ENCODE measurements at regions not wholly inside any gene's neighbourhood (a gene's known extent, or its start where the extent isn't known, plus 50 kb on each side); places are given as distances from the start of the nearest gene placed in this dataset.
A peak's percentile ranks its signal among the peaks of the same experiment; 100 is the strongest.

- H3K9me3 ChIP-seq: no peaks in the 10 kb centered on the region
- H3K4me3 ChIP-seq: no peak overlapping the region
- intact Hi-C loops (cut with DNase I): no loop called here
- no peak for DNase-seq
- H3K36me3 ChIP-seq: no peaks in the 10 kb centered on the region
- H3K4me1 ChIP-seq: peaks cover 0 to 9% (median 4%) of the 10 kb centered on the region in 4 donors
- TF ChIP-seq EP300 (IDR thresholded peaks at IDR 0.05) (no peak), POLR2A (IDR thresholded peaks at IDR 0.05) (no peak), POLR2AphosphoS5 (IDR thresholded peaks at IDR 0.05) (no peak), CTCF (IDR thresholded peaks at IDR 0.05) (no peak)
- no peaks in the 10 kb centered on the region for H3K27me3 ChIP-seq
- no peak overlapping the region for H3K27ac ChIP-seq
Measured at GRCh38 chr7:20513897-20514296, 101.6 kb upstream of the ABCB5 start.

- Histone ChIP-seq H3K27ac (no peak overlapping the region), H3K27me3 (no peaks in the 10 kb centered on the region), H3K4me1 (peaks cover 0 to 9% (median 4%) of the 10 kb centered on the region in 4 donors), H3K4me3 (no peak overlapping the region), H3K36me3 (no peaks in the 10 kb centered on the region), H3K9me3 (no peaks in the 10 kb centered on the region)
- peak; percentile 68 for DNase-seq
- intact Hi-C loops (cut with DNase I): no loop called here
- 24 to 60% methylated on average over 2 of the region's 2 CpGs for WGBS, 2 donors
- TF ChIP-seq POLR2A (IDR thresholded peaks at IDR 0.05) (no peak), CTCF (IDR thresholded peaks at IDR 0.05) (no peak), POLR2AphosphoS5 (IDR thresholded peaks at IDR 0.05) (no peak), EP300 (IDR thresholded peaks at IDR 0.05) (no peak)
Measured at GRCh38 chr7:20514364-20514763, 101.1 kb upstream of the ABCB5 start.

GRCh38 chr7:20519645-20520044 lies 95.8 kb upstream of the ABCB5 start:
- intact Hi-C loops (cut with DNase I): no loop called here
- Histone ChIP-seq H3K36me3 (no peaks in the 10 kb centered on the region), H3K27me3 (no peaks in the 10 kb centered on the region), H3K4me3 (no peak overlapping the region), H3K9me3 (no peaks in the 10 kb centered on the region), H3K4me1 (peaks cover 0 to under 1% (median 0%) of the 10 kb centered on the region in 4 donors), H3K27ac (no peak overlapping the region)
- TF ChIP-seq POLR2A (IDR thresholded peaks at IDR 0.05) (no peak), POLR2AphosphoS5 (IDR thresholded peaks at IDR 0.05) (no peak), EP300 (IDR thresholded peaks at IDR 0.05) (no peak), CTCF (IDR thresholded peaks at IDR 0.05) (no peak)
- WGBS, 2 donors: 28 to 55% methylated on average over 2 of the region's 2 CpGs
- DNase-seq: no peak

GRCh38 chr7:20520530-20520929 lies 94.9 kb upstream of the ABCB5 start:
- Histone ChIP-seq H3K27me3 (no peaks in the 10 kb centered on the region), H3K4me3 (no peak overlapping the region), H3K4me1 (no peaks in the 10 kb centered on the region), H3K27ac (no peak overlapping the region), H3K36me3 (no peaks in the 10 kb centered on the region), H3K9me3 (no peaks in the 10 kb centered on the region)
- TF ChIP-seq POLR2A (IDR thresholded peaks at IDR 0.05): no peak
- no peak for TF ChIP-seq EP300 (IDR thresholded peaks at IDR 0.05)
- no peak for TF ChIP-seq POLR2AphosphoS5 (IDR thresholded peaks at IDR 0.05)
- TF ChIP-seq CTCF (IDR thresholded peaks at IDR 0.05): no peak
- intact Hi-C loops (cut with DNase I): no loop called here
- no peak for DNase-seq
- 92 to 93% methylated on average over 4 of the region's 4 CpGs for WGBS, 2 donors

GRCh38 chr7:20521243-20521642 lies 94.2 kb upstream of the ABCB5 start:
- no peak for TF ChIP-seq CTCF (IDR thresholded peaks at IDR 0.05)
- H3K9me3 ChIP-seq: no peaks in the 10 kb centered on the region
- no peak for DNase-seq
- no peaks in the 10 kb centered on the region for H3K4me1 ChIP-seq
- 86 to 87% methylated on average over 1 of the region's 1 CpG for WGBS, 2 donors
- no peak overlapping the region for H3K4me3 ChIP-seq
- no peak overlapping the region for H3K27ac ChIP-seq
- no peaks in the 10 kb centered on the region for H3K36me3 ChIP-seq
- intact Hi-C loops (cut with DNase I): no loop called here
- H3K27me3 ChIP-seq: no peaks in the 10 kb centered on the region
